OCI-LY3 (cell line): ENCODE measurements at regions not wholly inside any gene's neighbourhood (a gene's known extent, or its start where the extent isn't known, plus 50 kb on each side); places are given as distances from the start of the nearest gene placed in this dataset.

Source experiments
- CTCF ChIP-seq: fragments of 200-600, 300-600 bp; sonication (generic); IDR thresholded peaks from 2 replicates; pipeline ENCODE4 v1.5.1; 2014; ENCODE audit warnings: antibody characterized with exemption, low read length, low read depth
- EZH2phosphoT487 ChIP-seq: fragments of 200-600 bp; shearing (Covaris generic); IDR thresholded peaks from 2 replicates; pipeline ENCODE4 v1.6.1; 2018; ENCODE audit warnings: antibody characterized with exemption, mixed run types, low read depth

DNA sequence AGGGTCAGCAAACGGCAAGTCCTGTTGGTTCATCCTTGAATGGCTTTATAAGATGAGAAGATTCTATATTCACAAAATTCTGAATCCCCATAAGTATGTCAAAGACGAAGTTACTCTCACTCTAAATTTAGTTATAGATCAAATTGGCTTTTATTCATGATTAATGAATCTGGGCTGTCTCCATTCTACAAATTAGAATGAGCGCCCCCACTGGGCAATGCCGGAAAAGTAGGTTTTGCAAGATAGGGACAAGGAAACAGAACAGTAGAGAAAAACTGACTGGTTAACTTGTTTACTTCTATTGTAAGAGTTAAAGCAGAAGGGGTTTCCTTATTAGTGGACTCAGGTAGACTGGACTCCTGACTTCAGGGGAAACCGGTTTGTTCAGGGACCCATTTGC is 100.3 kb downstream of the F11 start:
- no peak for TF ChIP-seq CTCF
- no peak for TF ChIP-seq EZH2phosphoT487
